Esophagus muscularis mucosa (tissue), 4 donors: ENCODE measurements at regions not wholly inside any gene's neighbourhood (a gene's known extent, or its start where the extent isn't known, plus 50 kb on each side); places are given as distances from the start of the nearest gene placed in this dataset.

ENCODE experiments used
- DNase-seq: peaks from one replicate; pipeline ENCODE4 v3.0.0-alpha.2; 2017; ENCODE audit errors: extremely low spot score
- H3K27ac ChIP-seq, 4 donors: fragments of 200-600 bp; sonication (generic); replicated peaks in 1 of 4; 1 replicate in 3 of 4; 2 replicates in 1 of 4; pipeline ENCODE4 v1.5.1; 2016 to 2019; ENCODE audit warnings: mild to moderate bottlenecking in 1 of 4
- H3K27me3 ChIP-seq, 4 donors: fragments of 200-600 bp; sonication (generic); one replicate each; pipeline versions ENCODE4 v1.5.1 to v1.6.0; 2016 to 2019
- H3K36me3 ChIP-seq, 4 donors: fragments of 200-600 bp; sonication (generic); one replicate each; pipeline ENCODE4 v1.5.1; 2016 to 2019
- H3K4me1 ChIP-seq, 4 donors: fragments of 200-600 bp; sonication (generic); one replicate each; pipeline ENCODE4 v1.5.1; 2016 to 2019
- H3K4me3 ChIP-seq, 4 donors: fragments of 200-600 bp; sonication (generic); 1 replicate in 2 of 4; 2 replicates in 2 of 4; pipeline ENCODE4 v1.5.1; 2016 to 2019; ENCODE audit warnings: mild to moderate bottlenecking in 4 of 4, moderate library complexity in 1 of 4
- H3K9me3 ChIP-seq, 4 donors: fragments of 200-600 bp; sonication (generic); 1 replicate in 3 of 4; 2 replicates in 1 of 4; pipeline ENCODE4 v1.5.1; 2016 to 2019
- CTCF ChIP-seq, 3 experiments: fragments of 200-600 bp in 2 of 3; fragments of 450-650 bp in 1 of 3; sonication (generic) in 2 of 3; IDR thresholded peaks; one replicate each; pipeline ENCODE4 v1.5.1; 2017 to 2019; ENCODE audit warnings: antibody characterized with exemption in 3 of 3, mild to moderate bottlenecking in 2 of 3, moderate library complexity in 1 of 3
- EP300 ChIP-seq: sonication (generic); formaldehyde crosslinking; IDR thresholded peaks from one replicate; pipeline ENCODE4 v1.6.1; 2017; ENCODE audit warnings: antibody characterized with exemption
- POLR2A ChIP-seq: fragments of 450-650 bp; IDR thresholded peaks from one replicate; pipeline ENCODE4 v1.6.1; 2017; ENCODE audit warnings: antibody characterized with exemption, moderate library complexity, mild to moderate bottlenecking, low read depth
- POLR2AphosphoS5 ChIP-seq, 2 donors: sonication (generic); formaldehyde crosslinking; IDR thresholded peaks; one replicate each; pipeline ENCODE4 v1.6.1; 2017; ENCODE audit warnings: antibody characterized with exemption in 2 of 2
- WGBS: methylation state at CpG from one replicate; pipeline ENCODE4 v1.1.5; 2018; 5-methylcytosine and 5-hydroxymethylcytosine counted together
- intact Hi-C: fragments of 100-400 bp; cut with DNase I; formaldehyde crosslinking; loops from one replicate; pipeline ENCODE4 v1.15.1; 2023

GRCh38 chr7:10128748-10129147 lies 844.9 kb upstream of the PHF14 start:
- intact Hi-C loops = no loop called here
- H3K27me3 ChIP-seq = no peaks in the 10 kb centered on the region
- no peaks in the 10 kb centered on the region for H3K4me1 ChIP-seq
- H3K36me3 ChIP-seq = no peaks in the 10 kb centered on the region
- no peak for TF ChIP-seq CTCF (IDR thresholded peaks at IDR 0.05)
- TF ChIP-seq EP300 = no peak
- TF ChIP-seq POLR2A = no peak
- TF ChIP-seq POLR2AphosphoS5 (IDR thresholded peaks at IDR 0.05) = no peak
- no peaks in the 10 kb centered on the region for H3K9me3 ChIP-seq
- H3K27ac ChIP-seq = no peak overlapping the region
- DNase-seq = no peak
- no peak overlapping the region for H3K4me3 ChIP-seq
- 47% methylated on average over 1 of the region's 1 CpG for WGBS

- intact Hi-C loops = no loop called here
- Histone ChIP-seq H3K27me3 (no peaks in the 10 kb centered on the region), H3K4me1 (no peaks in the 10 kb centered on the region), H3K27ac (no peak overlapping the region), H3K4me3 (no peak overlapping the region), H3K36me3 (no peaks in the 10 kb centered on the region), H3K9me3 (no peaks in the 10 kb centered on the region)
- DNase-seq = no peak
- TF ChIP-seq POLR2AphosphoS5 (IDR thresholded peaks at IDR 0.05) (no peak), POLR2A (no peak), EP300 (no peak), CTCF (IDR thresholded peaks at IDR 0.05) (no peak)
- 81% methylated on average over 5 of the region's 5 CpGs for WGBS
These were observed 835.4 kb upstream of the PHF14 start for GRCh38 chr7:10138087-10138854.

GRCh38 chr7:10146271-10146670 lies 827.4 kb upstream of the PHF14 start:
- Histone ChIP-seq H3K4me1 (no peaks in the 10 kb centered on the region), H3K27ac (no peak overlapping the region), H3K9me3 (no peaks in the 10 kb centered on the region), H3K27me3 (no peaks in the 10 kb centered on the region), H3K36me3 (no peaks in the 10 kb centered on the region), H3K4me3 (no peak overlapping the region)
- no peak for TF ChIP-seq POLR2AphosphoS5 (IDR thresholded peaks at IDR 0.05)
- TF ChIP-seq POLR2A = no peak
- no peak for TF ChIP-seq CTCF (IDR thresholded peaks at IDR 0.05)
- no peak for TF ChIP-seq EP300
- intact Hi-C loops = no loop called here
- DNase-seq = no peak
- WGBS = 65% methylated on average over 2 of the region's 2 CpGs

GRCh38 chr7:10156972-10157371 lies 816.7 kb upstream of the PHF14 start:
- TF ChIP-seq POLR2AphosphoS5 (IDR thresholded peaks at IDR 0.05) = peak in 1 of 2 donors; percentile 25
- no peak for TF ChIP-seq EP300
- no peak for TF ChIP-seq CTCF (IDR thresholded peaks at IDR 0.05)
- no peak for TF ChIP-seq POLR2A
- Histone ChIP-seq H3K4me1 (no peaks in the 10 kb centered on the region), H3K36me3 (no peaks in the 10 kb centered on the region), H3K27me3 (no peaks in the 10 kb centered on the region), H3K27ac (no peak overlapping the region), H3K4me3 (no peak overlapping the region), H3K9me3 (no peaks in the 10 kb centered on the region)
- no peak for DNase-seq
- 73% methylated on average over 2 of the region's 2 CpGs for WGBS
- intact Hi-C loops = no loop called here

- Histone ChIP-seq H3K36me3 (no peaks in the 10 kb centered on the region), H3K9me3 (no peaks in the 10 kb centered on the region), H3K4me1 (no peaks in the 10 kb centered on the region), H3K27ac (no peak overlapping the region), H3K27me3 (no peaks in the 10 kb centered on the region), H3K4me3 (no peak overlapping the region)
- intact Hi-C loops = no loop called here
- no peak for DNase-seq
- 86% methylated on average over 2 of the region's 2 CpGs for WGBS
- TF ChIP-seq POLR2AphosphoS5 (IDR thresholded peaks at IDR 0.05) (no peak), EP300 (no peak), POLR2A (no peak), CTCF (IDR thresholded peaks at IDR 0.05) (no peak)
These were observed 791.7 kb upstream of the PHF14 start for GRCh38 chr7:10181996-10182395.
